Karpas-422 (cell line): ENCODE measurements at regions not wholly inside any gene's neighbourhood (a gene's known extent, or its start where the extent isn't known, plus 50 kb on each side); places are given as distances from the start of the nearest gene placed in this dataset.

Source experiments
- DNase-seq: peaks from one replicate; pipeline ENCODE4 v3.0.0-alpha.2; 2015
- H2AFZ ChIP-seq: fragments of 200-600 bp; sonication (generic); 2 replicates; pipeline ENCODE4 v1.6.1; 2014; ENCODE audit warnings: antibody characterized with exemption, low read length, mixed read lengths
- H3K27ac ChIP-seq: fragments of 200-600 bp; sonication (generic); 2 replicates; pipeline ENCODE4 v1.5.1; 2014; ENCODE audit warnings: mild to moderate bottlenecking, low read length, moderate library complexity
- H3K27me3 ChIP-seq: fragments of 200-600 bp; sonication (generic); 2 replicates; pipeline ENCODE4 v1.6.1; 2014; ENCODE audit warnings: low read length, mixed read lengths
- H3K36me3 ChIP-seq: fragments of 200-600 bp; sonication (generic); 2 replicates; pipeline ENCODE4 v1.6.1; 2014; ENCODE audit warnings: low read length, mixed read lengths; ENCODE audit not compliant: insufficient read depth
- H3K4me1 ChIP-seq: fragments of 200-600 bp; sonication (generic); 2 replicates; pipeline ENCODE4 v1.6.1; 2014; ENCODE audit warnings: mild to moderate bottlenecking, low read length, mixed read lengths
- H3K4me2 ChIP-seq: fragments of 200-600 bp; sonication (generic); 2 replicates; pipeline ENCODE4 v1.6.1; 2014; ENCODE audit warnings: low read length, low read depth, mild to moderate bottlenecking; ENCODE audit not compliant: poor library complexity, severe bottlenecking
- H3K4me3 ChIP-seq: fragments of 200-600 bp; sonication (generic); 2 replicates; pipeline ENCODE4 v1.5.1; 2014; ENCODE audit warnings: mild to moderate bottlenecking, antibody characterized with exemption, low read length, mixed read lengths
- H3K79me2 ChIP-seq: fragments of 200-600 bp; sonication (generic); 2 replicates; pipeline ENCODE4 v1.6.1; 2014; ENCODE audit warnings: mild to moderate bottlenecking, low read length, mixed read lengths
- H3K9ac ChIP-seq: fragments of 200-600 bp; sonication (generic); 2 replicates; pipeline ENCODE4 v1.6.0; 2014; ENCODE audit warnings: low read length
- H3K9me2 ChIP-seq: fragments of 200-600 bp; sonication (generic), shearing (Covaris generic); replicated peaks from 2 replicates; pipeline ENCODE4 v1.6.0; 2014; ENCODE audit warnings: mild to moderate bottlenecking, low read length, moderate library complexity; ENCODE audit not compliant: insufficient read depth
- H3K9me3 ChIP-seq: fragments of 300-700, 200-600 bp; sonication (generic); 2 replicates; pipeline ENCODE4 v1.6.1; 2014; ENCODE audit warnings: low read length, mixed read lengths
- H4K20me1 ChIP-seq: fragments of 200-600 bp; sonication (generic); 2 replicates; pipeline ENCODE4 v1.6.1; 2014; ENCODE audit warnings: mild to moderate bottlenecking, antibody characterized with exemption, low read length, low read depth; ENCODE audit not compliant: insufficient read depth

DNA sequence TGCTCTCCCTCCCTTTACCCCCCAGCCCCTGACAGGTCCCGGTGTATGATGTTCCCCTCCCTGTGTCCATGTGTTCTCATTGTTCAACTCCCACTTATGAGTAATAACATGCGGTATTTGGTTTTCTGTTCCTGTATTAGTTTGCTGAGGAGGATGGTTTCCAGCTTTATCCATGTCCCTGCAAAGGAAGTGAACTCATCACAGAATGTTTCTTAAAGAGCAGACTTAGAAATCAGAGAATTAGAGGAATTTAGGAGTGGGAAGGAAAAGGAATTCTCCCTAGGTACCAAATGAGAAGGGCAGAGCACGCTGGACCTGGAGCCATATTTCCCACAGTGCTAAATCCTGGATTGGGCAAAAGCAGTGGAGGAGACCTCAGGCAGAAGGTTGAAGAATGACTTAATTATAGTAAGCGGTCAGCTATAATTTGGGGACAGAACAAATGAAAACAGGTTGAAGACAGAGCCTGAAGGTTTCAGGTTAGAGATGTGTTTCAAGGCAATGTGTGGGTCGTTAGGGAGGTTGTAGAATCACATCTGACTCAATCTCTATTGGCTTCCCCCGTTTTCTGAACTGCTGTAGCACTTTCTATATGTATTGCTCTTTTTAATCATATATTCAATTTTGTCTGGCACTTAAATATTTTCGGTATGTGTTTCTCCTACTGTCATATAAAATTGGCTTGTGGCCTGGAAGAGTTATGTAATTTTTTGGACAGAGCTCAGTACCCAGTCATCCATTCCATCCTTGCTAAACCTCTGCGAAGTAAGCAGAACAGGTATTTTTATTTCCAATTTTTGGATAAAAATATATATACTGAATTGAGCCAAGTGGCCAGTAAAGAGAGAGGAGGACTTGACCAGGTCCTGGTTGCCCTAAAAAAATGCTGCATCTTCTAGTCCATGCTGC, 210.5 kb upstream of the KLF6 start:
- no peaks in the 10 kb centered on the region for H3K36me3 ChIP-seq
- DNase-seq = no peak
- no peak overlapping the region for H3K9ac ChIP-seq
- peaks cover 10% of the 10 kb centered on the region; the same call in 1 of the 2 replicates for H3K4me1 ChIP-seq
- H3K9me2 ChIP-seq = no peaks in the 10 kb centered on the region
- H3K27ac ChIP-seq = no peak overlapping the region
- H3K4me2 ChIP-seq = no peak overlapping the region
- no peak overlapping the region for H2AFZ ChIP-seq
- H3K27me3 ChIP-seq = no peaks in the 10 kb centered on the region
- H4K20me1 ChIP-seq = no peaks in the 10 kb centered on the region
- H3K4me3 ChIP-seq = no peak overlapping the region
- no peaks in the 10 kb centered on the region for H3K79me2 ChIP-seq
- H3K9me3 ChIP-seq = no peaks in the 10 kb centered on the region

- no peaks in the 10 kb centered on the region for H3K9me3 ChIP-seq
- H3K79me2 ChIP-seq = no peaks in the 10 kb centered on the region
- no peaks in the 10 kb centered on the region for H3K36me3 ChIP-seq
- H3K27me3 ChIP-seq = no peaks in the 10 kb centered on the region
- peaks cover 24% of the 10 kb centered on the region for H3K4me1 ChIP-seq
- H3K4me3 ChIP-seq = no peak overlapping the region
- H3K9me2 ChIP-seq = no peaks in the 10 kb centered on the region
- DNase-seq = no peak
- H2AFZ ChIP-seq = no peak overlapping the region
- no peaks in the 10 kb centered on the region for H4K20me1 ChIP-seq
- no peak overlapping the region for H3K9ac ChIP-seq
- no peak overlapping the region for H3K27ac ChIP-seq
- H3K4me2 ChIP-seq = no peak overlapping the region
Measured at GRCh38 chr10:3992382-3993178, 207.6 kb upstream of the KLF6 start.

- no peak overlapping the region for H2AFZ ChIP-seq
- H3K4me1 ChIP-seq = peaks cover 26% of the 10 kb centered on the region
- no peak for DNase-seq
- H3K9me2 ChIP-seq = no peaks in the 10 kb centered on the region
- no peak overlapping the region for H3K27ac ChIP-seq
- no peak overlapping the region for H3K9ac ChIP-seq
- no peaks in the 10 kb centered on the region for H3K36me3 ChIP-seq
- no peaks in the 10 kb centered on the region for H3K27me3 ChIP-seq
- H4K20me1 ChIP-seq = no peaks in the 10 kb centered on the region
- H3K4me3 ChIP-seq = no peak overlapping the region
- no peak overlapping the region for H3K4me2 ChIP-seq
- H3K9me3 ChIP-seq = no peaks in the 10 kb centered on the region
- H3K79me2 ChIP-seq = no peaks in the 10 kb centered on the region
Measured at GRCh38 chr10:3990307-3990706, 205.3 kb upstream of the KLF6 start.

DNA sequence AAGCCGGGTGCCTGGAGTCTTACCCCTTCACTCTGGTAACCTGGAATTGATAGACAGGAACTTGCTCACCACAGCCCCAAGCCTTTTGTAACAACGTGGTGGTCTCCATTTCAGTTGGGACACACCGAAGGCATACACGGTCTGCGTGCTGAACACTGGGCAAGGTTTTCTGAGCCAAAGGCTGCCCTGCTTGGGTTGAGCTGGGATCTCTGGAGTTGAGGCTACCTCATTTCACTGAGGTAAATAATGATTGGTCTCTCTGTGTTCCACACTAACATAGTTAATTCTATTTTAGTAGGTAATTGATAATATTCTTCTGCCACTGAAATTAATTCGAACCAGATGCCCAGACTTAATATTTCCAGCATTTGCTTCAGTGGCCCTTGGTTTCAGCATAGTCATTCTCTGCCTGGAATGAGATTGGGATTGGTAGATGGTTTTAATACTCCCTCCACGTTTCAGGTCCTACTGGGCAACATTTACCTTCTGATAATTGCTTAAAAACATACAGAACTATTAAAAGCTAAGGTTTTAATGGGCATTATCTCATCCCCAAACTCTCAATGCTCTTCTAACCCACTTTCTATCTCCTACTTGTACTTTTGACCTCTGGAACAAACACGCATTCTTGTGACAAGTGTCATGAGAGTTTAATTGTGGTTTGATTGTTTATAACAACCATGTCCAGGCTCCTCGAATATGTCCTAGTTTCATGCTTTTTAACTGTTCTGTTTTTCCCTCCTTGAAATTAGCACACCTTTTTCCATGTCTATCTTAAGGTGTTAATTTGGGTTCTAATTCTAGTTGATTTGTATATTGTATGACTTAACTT, 202.3 kb upstream of the KLF6 start:
- H2AFZ ChIP-seq = peak overlapping the region; percentile 42; the same call in 1 of the 2 replicates
- no peaks in the 10 kb centered on the region for H4K20me1 ChIP-seq
- H3K27me3 ChIP-seq = no peaks in the 10 kb centered on the region
- no peak overlapping the region for H3K9ac ChIP-seq
- H3K9me3 ChIP-seq = no peaks in the 10 kb centered on the region
- H3K27ac ChIP-seq = no peak overlapping the region
- H3K9me2 ChIP-seq = no peaks in the 10 kb centered on the region
- H3K4me1 ChIP-seq = peaks cover 26% of the 10 kb centered on the region
- no peak for DNase-seq
- no peaks in the 10 kb centered on the region for H3K36me3 ChIP-seq
- H3K79me2 ChIP-seq = no peaks in the 10 kb centered on the region
- no peak overlapping the region for H3K4me3 ChIP-seq
- H3K4me2 ChIP-seq = no peak overlapping the region

DNA sequence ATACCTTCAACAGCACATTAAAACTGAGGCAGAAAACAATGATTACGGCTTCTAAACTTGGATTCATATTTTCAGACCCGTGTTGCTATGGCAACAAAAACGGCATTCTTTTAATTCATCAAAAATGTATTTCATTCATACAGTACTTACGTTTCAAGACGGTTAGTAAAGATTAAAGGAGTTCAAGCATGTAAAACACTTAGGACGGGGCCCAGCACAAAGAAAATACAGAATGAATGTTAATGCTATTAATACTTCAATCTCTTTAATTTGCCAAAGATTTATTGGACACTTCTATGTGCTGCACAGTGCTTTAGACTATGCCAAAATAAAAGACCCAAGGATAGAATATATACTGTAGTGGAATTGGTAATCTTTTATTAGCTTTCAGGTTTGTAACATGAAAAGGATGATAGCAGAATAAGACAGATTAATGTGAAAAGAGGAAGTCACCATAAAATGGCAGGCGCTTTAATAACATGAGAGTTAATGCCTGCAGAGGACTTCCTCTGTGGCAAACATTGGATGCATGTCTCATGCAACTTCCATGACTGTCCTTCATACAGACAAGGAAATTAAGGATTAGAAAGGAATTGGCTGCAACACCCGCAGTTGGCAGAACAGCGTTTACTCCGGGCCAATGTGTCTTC, 201.6 kb upstream of the KLF6 start:
- peak overlapping the region; percentile 42; the same call in 1 of the 2 replicates for H2AFZ ChIP-seq
- no peak overlapping the region for H3K9ac ChIP-seq
- H3K4me3 ChIP-seq = no peak overlapping the region
- no peaks in the 10 kb centered on the region for H3K9me2 ChIP-seq
- no peaks in the 10 kb centered on the region for H3K79me2 ChIP-seq
- no peaks in the 10 kb centered on the region for H3K27me3 ChIP-seq
- peak overlapping the region; percentile 21 for H3K4me2 ChIP-seq
- peaks cover 26% of the 10 kb centered on the region for H3K4me1 ChIP-seq
- no peaks in the 10 kb centered on the region for H3K36me3 ChIP-seq
- H4K20me1 ChIP-seq = no peaks in the 10 kb centered on the region
- no peaks in the 10 kb centered on the region for H3K9me3 ChIP-seq
- H3K27ac ChIP-seq = no peak overlapping the region
- peak; percentile 49 for DNase-seq

- DNase-seq = no peak
- Histone ChIP-seq H4K20me1 (no peaks in the 10 kb centered on the region), H3K4me1 (peaks cover 22% of the 10 kb centered on the region), H2AFZ (no peak overlapping the region), H3K4me2 (no peak overlapping the region), H3K36me3 (no peaks in the 10 kb centered on the region), H3K27me3 (no peaks in the 10 kb centered on the region), H3K9me3 (no peaks in the 10 kb centered on the region), H3K9ac (no peak overlapping the region), H3K79me2 (no peaks in the 10 kb centered on the region), H3K27ac (no peak overlapping the region), H3K9me2 (no peaks in the 10 kb centered on the region), H3K4me3 (no peak overlapping the region)
Measured at GRCh38 chr10:3982746-3983442, 197.9 kb upstream of the KLF6 start.

- no peak overlapping the region for H3K27ac ChIP-seq
- no peak overlapping the region for H3K9ac ChIP-seq
- no peak overlapping the region for H3K4me3 ChIP-seq
- no peaks in the 10 kb centered on the region for H3K79me2 ChIP-seq
- H3K9me2 ChIP-seq = no peaks in the 10 kb centered on the region; the same call in 1 of the 2 replicates
- H3K36me3 ChIP-seq = no peaks in the 10 kb centered on the region
- H3K27me3 ChIP-seq = peaks cover 4% of the 10 kb centered on the region; the same call in 1 of the 2 replicates
- H3K4me2 ChIP-seq = no peak overlapping the region
- no peak for DNase-seq
- H3K9me3 ChIP-seq = no peaks in the 10 kb centered on the region
- H2AFZ ChIP-seq = no peak overlapping the region
- no peaks in the 10 kb centered on the region for H4K20me1 ChIP-seq
- peaks cover 20% of the 10 kb centered on the region for H3K4me1 ChIP-seq
Measured at GRCh38 chr10:3981300-3981699, 196.3 kb upstream of the KLF6 start.
